HG03469 (cell line): ENCODE measurements at regions not wholly inside any gene's neighbourhood (a gene's known extent, or its start where the extent isn't known, plus 50 kb on each side); places are given as distances from the start of the nearest gene placed in this dataset.

Source experiments
- ATAC-seq: cut with Tn5 transposase; IDR thresholded peaks from one replicate; pipeline ENCODE4 v1.9.1; 2021; ENCODE audit warnings: mild to moderate bottlenecking, moderate library complexity, moderate number of reproducible peaks; ENCODE audit not compliant: unreplicated experiment

GRCh38 chr15:31852933-31853799, 177.1 kb upstream of the CHRNA7 start:
- ATAC-seq, result no peak

GRCh38 chr15:31856581-31856980, 173.7 kb upstream of the CHRNA7 start:
- ATAC-seq, result no peak

GRCh38 chr15:31857194-31857593, 173.1 kb upstream of the CHRNA7 start:
- ATAC-seq, result no peak

GRCh38 chr15:31858026-31858425, 172.3 kb upstream of the CHRNA7 start:
- ATAC-seq, result no peak

GRCh38 chr15:31866248-31866647, 164.1 kb upstream of the CHRNA7 start:
- ATAC-seq, result no peak

GRCh38 chr15:31867536-31868442, 162.5 kb upstream of the CHRNA7 start:
- ATAC-seq, result no peak

- no peak for ATAC-seq
These were observed 160.5 kb upstream of the CHRNA7 start for GRCh38 chr15:31869686-31870307.

GRCh38 chr15:31870328-31871165, 159.8 kb upstream of the CHRNA7 start, which contains the start of gene OTUD7A:
OTUD7A (minus strand) TSS chr15:31870673.
- peak; percentile 82 for ATAC-seq

GRCh38 chr15:31871166-31871886, 159.0 kb upstream of the CHRNA7 start:
- no peak for ATAC-seq

- no peak for ATAC-seq
These were observed 158.4 kb upstream of the CHRNA7 start for GRCh38 chr15:31871887-31872281.

GRCh38 chr15:31887246-31887645, 143.1 kb upstream of the CHRNA7 start:
- ATAC-seq, result no peak

GRCh38 chr15:31892513-31892912, 137.8 kb upstream of the CHRNA7 start:
- ATAC-seq, result no peak

- ATAC-seq, result no peak
These were observed 136.5 kb upstream of the CHRNA7 start for GRCh38 chr15:31893780-31894179.

- no peak for ATAC-seq
These were observed 132.6 kb upstream of the CHRNA7 start for GRCh38 chr15:31897746-31898145.

- no peak for ATAC-seq
These were observed 128.8 kb upstream of the CHRNA7 start for GRCh38 chr15:31901501-31901900.

GRCh38 chr15:31905054-31905453, 125.3 kb upstream of the CHRNA7 start:
- ATAC-seq, result no peak

- no peak for ATAC-seq
These were observed 104.8 kb upstream of the CHRNA7 start for GRCh38 chr15:31925541-31925940.

- no peak for ATAC-seq
These were observed 99.3 kb upstream of the CHRNA7 start for GRCh38 chr15:31930967-31931366.

GRCh38 chr15:31932576-31932975, 97.7 kb upstream of the CHRNA7 start:
- ATAC-seq, result no peak

- ATAC-seq, result no peak
These were observed 95.5 kb upstream of the CHRNA7 start for GRCh38 chr15:31934821-31935220.
